Liver (tissue), 8 donors: ENCODE measurements at regions not wholly inside any gene's neighbourhood (a gene's known extent, or its start where the extent isn't known, plus 50 kb on each side); places are given as distances from the start of the nearest gene placed in this dataset.

ENCODE experiments used
- DNase-seq: peaks from one replicate; pipeline ENCODE4 v3.0.0-alpha.2; 2017; ENCODE audit warnings: low spot score
- H3K27ac ChIP-seq, 2 donors: one replicate each; pipeline ENCODE4 v1.7.0; 2013; ENCODE audit warnings: inconsistent platforms in 2 of 2, low read length in 2 of 2, control low read depth in 1 of 2, low read depth in 1 of 2, mild to moderate bottlenecking in 1 of 2
- H3K27me3 ChIP-seq, 4 donors: one replicate each; pipeline versions ENCODE4 v1.6.1 to v1.7.0; 2013; ENCODE audit warnings: low read length in 3 of 4, inconsistent platforms in 1 of 4, mild to moderate bottlenecking in 1 of 4, moderate library complexity in 1 of 4; ENCODE audit not compliant: control insufficient read depth in 4 of 4, insufficient read depth in 4 of 4
- H3K36me3 ChIP-seq, 4 donors: one replicate each; pipeline versions ENCODE4 v1.6.1 to v1.7.0; 2013; ENCODE audit warnings: low read length in 3 of 4, mild to moderate bottlenecking in 3 of 4, low read depth in 1 of 4, moderate library complexity in 1 of 4; ENCODE audit not compliant: control insufficient read depth in 4 of 4, insufficient read depth in 3 of 4
- H3K4me1 ChIP-seq, 4 donors: one replicate each; pipeline versions ENCODE4 v1.6.1 to v1.7.0; 2013; ENCODE audit warnings: low read length in 3 of 4, mild to moderate bottlenecking in 3 of 4, moderate library complexity in 1 of 4; ENCODE audit not compliant: control insufficient read depth in 4 of 4, insufficient read depth in 4 of 4
- H3K4me3 ChIP-seq, 3 donors: one replicate each; pipeline versions ENCODE4 v1.6.1 to v1.7.0; 2013; ENCODE audit warnings: low read length in 3 of 3, control low read depth in 1 of 3, low read depth in 1 of 3, mild to moderate bottlenecking in 1 of 3
- H3K9ac ChIP-seq, 2 donors: one replicate each; pipeline ENCODE4 v1.7.0; 2013; ENCODE audit warnings: low read length in 2 of 2, mild to moderate bottlenecking in 2 of 2, moderate library complexity in 2 of 2, control low read depth in 1 of 2, low read depth in 1 of 2
- H3K9me3 ChIP-seq, 4 donors: one replicate each; pipeline versions ENCODE4 v1.6.1 to v1.7.0; 2013; ENCODE audit warnings: low read length in 3 of 4; ENCODE audit not compliant: control insufficient read depth in 4 of 4
- ATF3 ChIP-seq: IDR thresholded peaks from 2 replicates; pipeline ENCODE4 v1.6.1; 2016; ENCODE audit warnings: antibody characterized with exemption
- CTCF ChIP-seq: fragments of 150-350 bp; IDR thresholded peaks from 2 replicates; pipeline ENCODE4 v1.5.1; 2017; ENCODE audit warnings: improper control_type of control experiment, low read depth, low read length; ENCODE audit not compliant: missing input control
- EGR1 ChIP-seq, 2 donors: IDR thresholded peaks; 2 replicates each; pipeline ENCODE4 v1.6.1; 2016 to 2018; ENCODE audit warnings: antibody characterized with exemption in 2 of 2, low read depth in 2 of 2
- FOXA1 ChIP-seq: IDR thresholded peaks from 2 replicates; pipeline ENCODE4 v1.6.1; 2016; ENCODE audit warnings: antibody characterized with exemption
- FOXA2 ChIP-seq: IDR thresholded peaks from 2 replicates; pipeline ENCODE4 v1.6.1; 2016; ENCODE audit warnings: antibody characterized with exemption
- GABPA ChIP-seq, 2 donors: IDR thresholded peaks in 1 of 2; conservative IDR thresholded peaks in 1 of 2; 2 replicates each; pipeline ENCODE4 v1.6.1; 2016; ENCODE audit warnings: antibody characterized with exemption in 2 of 2, mild to moderate bottlenecking in 1 of 2, moderate library complexity in 1 of 2
- HNF4A ChIP-seq, 2 donors: conservative IDR thresholded peaks; 2 replicates each; pipeline ENCODE4 v1.6.1; 2016; ENCODE audit warnings: antibody characterized with exemption in 2 of 2, mild to moderate bottlenecking in 2 of 2
- HNF4G ChIP-seq: IDR thresholded peaks from 2 replicates; pipeline ENCODE4 v1.6.1; 2016; ENCODE audit warnings: antibody characterized with exemption
- JUND ChIP-seq, 2 donors: IDR thresholded peaks; 2 replicates each; pipeline ENCODE4 v1.6.1; 2016; ENCODE audit warnings: antibody characterized with exemption in 2 of 2
- MAX ChIP-seq: IDR thresholded peaks from 2 replicates; pipeline ENCODE4 v1.6.1; 2016; ENCODE audit warnings: antibody characterized with exemption
- NR2F2 ChIP-seq: IDR thresholded peaks from 2 replicates; pipeline ENCODE4 v1.6.1; 2016; ENCODE audit warnings: antibody characterized with exemption
- RAD21 ChIP-seq, 2 donors: IDR thresholded peaks; 2 replicates each; pipeline ENCODE4 v1.6.1; 2016; ENCODE audit warnings: antibody characterized with exemption in 2 of 2, mild to moderate bottlenecking in 2 of 2
- REST ChIP-seq: IDR thresholded peaks from 2 replicates; pipeline ENCODE4 v1.6.1; 2016; ENCODE audit warnings: antibody characterized with exemption, mild to moderate bottlenecking
- RXRA ChIP-seq, 2 donors: IDR thresholded peaks; 2 replicates each; pipeline ENCODE4 v1.6.1; 2017 to 2018; ENCODE audit warnings: antibody characterized with exemption in 2 of 2, mild to moderate bottlenecking in 1 of 2
- SP1 ChIP-seq: IDR thresholded peaks from 2 replicates; pipeline ENCODE4 v1.6.1; 2018; ENCODE audit warnings: antibody characterized with exemption, mild to moderate bottlenecking
- TAF1 ChIP-seq: conservative IDR thresholded peaks from 2 replicates; pipeline ENCODE4 v1.6.1; 2016; ENCODE audit warnings: antibody characterized with exemption, mild to moderate bottlenecking
- YY1 ChIP-seq: IDR thresholded peaks from 2 replicates; pipeline ENCODE4 v1.6.1; 2016; ENCODE audit warnings: antibody characterized with exemption, mild to moderate bottlenecking
- ZBTB33 ChIP-seq: IDR thresholded peaks from 2 replicates; pipeline ENCODE4 v1.6.1; 2016; ENCODE audit warnings: antibody characterized with exemption
- WGBS: extraction: QIAGEN DNeasy Blood & Tissue Kit; methylation state at CpG from one replicate; pipeline ENCODE4 v1.1.7; 2013; 5-methylcytosine and 5-hydroxymethylcytosine counted together
- donor health status: healthy.
- donor health status: healthy.
- donor health status: healthy.
- donor health status: healthy.
- donor health status: healthy.

- H3K4me1 ChIP-seq, result no peaks in the 10 kb centered on the region
- DNase-seq, result no peak
These were observed 176.3 kb upstream of the TMEM45B start for GRCh38 chr11:129639300-129639699.

More at GRCh38 chr11:129639300-129639699, 176.3 kb upstream of the TMEM45B start:
- H3K9me3 ChIP-seq, result no peaks in the 10 kb centered on the region
- WGBS, result 74% methylated on average over 2 of the region's 2 CpGs
- TF ChIP-seq EGR1 (IDR thresholded peaks at IDR 0.05; ENCODE audit: low read depth in 2 of 2) (no peak), CTCF (no peak), YY1 (no peak), JUND (IDR thresholded peaks at IDR 0.05) (no peak), GABPA (IDR thresholded peaks at IDR 0.05 in 1 of 2, conservative IDR thresholded peaks at IDR 0.05 in 1 of 2) (no peak), NR2F2 (no peak), RAD21 (IDR thresholded peaks at IDR 0.05) (no peak), HNF4A (conservative IDR thresholded peaks at IDR 0.05) (no peak), ZBTB33 (no peak), MAX (no peak), FOXA1 (no peak), RXRA (IDR thresholded peaks at IDR 0.05) (no peak), REST (no peak), FOXA2 (no peak), HNF4G (no peak), TAF1 (no peak), ATF3 (no peak), SP1 (no peak)
- H3K27ac ChIP-seq, result no peak overlapping the region
- no peaks in the 10 kb centered on the region for H3K36me3 ChIP-seq
- peaks cover 0 to 5% (median under 1%) of the 10 kb centered on the region in 4 donors for H3K27me3 ChIP-seq
- H3K4me3 ChIP-seq, result no peak overlapping the region
- no peak overlapping the region for H3K9ac ChIP-seq
